PC-3 (cell line): ENCODE measurements at regions not wholly inside any gene's neighbourhood (a gene's known extent, or its start where the extent isn't known, plus 50 kb on each side); places are given as distances from the start of the nearest gene placed in this dataset.

Source experiments
- ATAC-seq: fragments of 200-7000 bp; cut with Tn5 transposase; 2 replicates; pipeline ENCODE4 v1.9.1; 2020; ENCODE audit warnings: mild to moderate bottlenecking, moderate library complexity
- BruUV-seq: library from RNA; stranded (reverse); fragments of 400-500 nt; replicated peaks from 2 replicates; lab custom pipeline; 2021; lab: Mats Ljungman, UMichigan
- CTCF ChIA-PET: fragments of 300-600 bp; sonication (Branson Sonifier 250); formaldehyde crosslinking; loops from one replicate; lab custom pipeline; 2022; ENCODE audit warnings: antibody characterized with exemption; lab: Charles Lee
- POLR2A ChIA-PET: fragments of 300-600 bp; sonication (Branson Sonifier 250); formaldehyde crosslinking; loops from one replicate; lab custom pipeline; 2022; ENCODE audit warnings: antibody characterized with exemption; ENCODE audit not compliant: unreplicated experiment; lab: Charles Lee
- DNase-seq: peaks from one replicate; pipeline ENCODE4 v3.0.0-alpha.2; 2015
- H2AFZ ChIP-seq: fragments of 300-600 bp; sonication (generic); 2 replicates; pipeline ENCODE4 v1.6.0; 2016; ENCODE audit warnings: antibody characterized with exemption, low read length
- H3F3A ChIP-seq: fragments of 300-600 bp; sonication (generic); one replicate; pipeline ENCODE4 v1.6.0; 2017; ENCODE audit warnings: antibody characterized with exemption, low read length, control low read depth, mild to moderate bottlenecking; ENCODE audit not compliant: unreplicated experiment
- H3K27ac ChIP-seq: fragments of 300-600 bp; sonication (generic); 2 replicates; pipeline ENCODE4 v1.5.1; 2016; ENCODE audit warnings: mild to moderate bottlenecking, low read length
- H3K27me3 ChIP-seq: fragments of 300-600 bp; sonication (generic); 2 replicates; pipeline ENCODE4 v1.6.1; 2016; ENCODE audit warnings: low read length, mixed read lengths
- H3K36me3 ChIP-seq: fragments of 300-600 bp; sonication (generic); 2 replicates; pipeline ENCODE4 v1.6.1; 2016; ENCODE audit warnings: low read depth, mixed run types, low read length, mixed read lengths
- H3K4me1 ChIP-seq: fragments of 300-600 bp; sonication (generic); 2 replicates; pipeline ENCODE4 v1.5.1; 2016; ENCODE audit warnings: low read length; ENCODE audit not compliant: insufficient read depth
- H3K4me2 ChIP-seq: fragments of 300-600 bp; sonication (generic); 2 replicates; pipeline ENCODE4 v1.6.0; 2016; ENCODE audit warnings: low read length
- H3K4me3 ChIP-seq: fragments of 300-600 bp; sonication (generic); 2 replicates; pipeline ENCODE4 v1.5.1; 2016; ENCODE audit warnings: mild to moderate bottlenecking, low read length, mixed read lengths
- H3K79me2 ChIP-seq: fragments of 300-600 bp; sonication (generic); 2 replicates; pipeline ENCODE4 v1.6.1; 2017; ENCODE audit warnings: low read length, mixed read lengths
- H3K9ac ChIP-seq: fragments of 300-600 bp; sonication (generic); 2 replicates; pipeline ENCODE4 v1.6.0; 2016; ENCODE audit warnings: mild to moderate bottlenecking, low read length
- H3K9me2 ChIP-seq: fragments of 300-600 bp; sonication (generic); replicated peaks from 2 replicates; pipeline ENCODE4 v1.6.1; 2016; ENCODE audit warnings: mixed run types, low read length, mixed read lengths
- H3K9me3 ChIP-seq: fragments of 300-600 bp; sonication (generic); 2 replicates; pipeline ENCODE4 v1.6.1; 2016; ENCODE audit warnings: low read length, mixed read lengths
- H4K20me1 ChIP-seq: fragments of 300-600 bp; sonication (generic); 2 replicates; pipeline ENCODE4 v1.6.1; 2016; ENCODE audit warnings: low read length, mixed read lengths
- EZH2 ChIP-seq: fragments of 300-600 bp; sonication (generic); IDR thresholded peaks from one replicate; pipeline ENCODE4 v1.6.1; 2017; ENCODE audit warnings: antibody characterized with exemption, mild to moderate bottlenecking, low read length; ENCODE audit not compliant: unreplicated experiment
- EZH2phosphoT487 ChIP-seq: fragments of 300-600 bp; sonication (generic); IDR thresholded peaks from 2 replicates; pipeline ENCODE4 v1.6.1; 2018; ENCODE audit warnings: mild to moderate bottlenecking, antibody characterized with exemption, low read length, borderline replicate concordance
- intact Hi-C: fragments of 100-400 bp; cut with micrococcal nuclease; formaldehyde crosslinking; loops from 2 replicates; pipeline ENCODE4 v1.9.0; 2023
- TF ChIP-seq, protein P1 (sequence below): fragments of 300-600 bp; sonication (generic); conservative IDR thresholded peaks from 2 replicates; pipeline ENCODE4 v1.5.1; 2017; ENCODE audit warnings: antibody characterized with exemption, low read depth, mild to moderate bottlenecking, low read length

DNA sequence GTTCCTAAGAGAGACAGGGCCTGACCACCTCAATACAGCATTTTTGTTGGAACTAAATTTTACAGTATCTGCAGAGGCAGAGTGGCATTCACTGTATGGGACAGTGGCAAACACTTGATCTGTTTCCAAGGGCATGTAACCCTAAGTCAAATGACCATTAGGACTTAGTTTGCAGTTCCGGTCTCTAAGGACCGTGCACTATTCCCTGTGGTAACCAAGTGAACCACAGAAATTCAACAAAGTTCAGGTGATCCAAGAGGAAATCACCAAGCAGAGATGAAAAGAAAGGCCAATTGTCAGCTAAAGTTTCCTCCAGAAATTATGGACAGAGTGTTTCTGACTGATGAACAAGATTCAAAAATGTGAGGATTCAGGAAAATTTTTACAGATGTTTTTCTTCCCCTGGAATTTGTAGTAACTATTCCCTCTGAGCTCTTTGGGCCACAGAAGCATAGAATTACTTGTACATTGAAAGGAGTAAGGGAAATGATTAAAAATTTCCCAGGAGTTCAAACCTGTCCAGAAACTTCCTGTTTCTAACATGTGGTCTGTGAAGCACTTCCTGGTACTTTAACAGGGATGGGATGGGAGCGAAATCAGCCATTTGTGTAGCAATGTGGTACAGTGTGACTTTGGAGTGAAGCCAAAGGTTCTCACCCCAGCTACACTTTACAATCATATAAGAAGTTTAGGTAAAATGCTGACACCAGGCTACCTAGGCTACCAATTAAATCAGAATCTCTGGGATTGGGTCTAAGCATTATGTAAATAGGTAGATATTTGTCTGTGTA lies 266.1 kb upstream of the MAP3K1 start:
- no peaks in the 10 kb centered on the region for H3K27me3 ChIP-seq
- no peaks in the 10 kb centered on the region for H3K9me2 ChIP-seq
- H3K4me3 ChIP-seq, result no peak overlapping the region
- H3F3A ChIP-seq, result no peaks in the 10 kb centered on the region
- no peaks in the 10 kb centered on the region for H3K79me2 ChIP-seq
- H3K9ac ChIP-seq, result no peak overlapping the region
- no peak overlapping the region for H3K27ac ChIP-seq
- ChIA-PET CTCF (no interaction called here), POLR2A (no interaction called here)
- no peaks in the 10 kb centered on the region for H4K20me1 ChIP-seq
- intact Hi-C loops, result no loop called here
- DNase-seq (no peak), ATAC-seq (no peak)
- H3K36me3 ChIP-seq, result no peaks in the 10 kb centered on the region
- H3K4me2 ChIP-seq, result no peak overlapping the region
- H3K4me1 ChIP-seq, result peaks cover 4% of the 10 kb centered on the region; the same call in 1 of the 2 replicates
- no peak for TF ChIP-seq EZH2
- TF ChIP-seq, protein P1, sequence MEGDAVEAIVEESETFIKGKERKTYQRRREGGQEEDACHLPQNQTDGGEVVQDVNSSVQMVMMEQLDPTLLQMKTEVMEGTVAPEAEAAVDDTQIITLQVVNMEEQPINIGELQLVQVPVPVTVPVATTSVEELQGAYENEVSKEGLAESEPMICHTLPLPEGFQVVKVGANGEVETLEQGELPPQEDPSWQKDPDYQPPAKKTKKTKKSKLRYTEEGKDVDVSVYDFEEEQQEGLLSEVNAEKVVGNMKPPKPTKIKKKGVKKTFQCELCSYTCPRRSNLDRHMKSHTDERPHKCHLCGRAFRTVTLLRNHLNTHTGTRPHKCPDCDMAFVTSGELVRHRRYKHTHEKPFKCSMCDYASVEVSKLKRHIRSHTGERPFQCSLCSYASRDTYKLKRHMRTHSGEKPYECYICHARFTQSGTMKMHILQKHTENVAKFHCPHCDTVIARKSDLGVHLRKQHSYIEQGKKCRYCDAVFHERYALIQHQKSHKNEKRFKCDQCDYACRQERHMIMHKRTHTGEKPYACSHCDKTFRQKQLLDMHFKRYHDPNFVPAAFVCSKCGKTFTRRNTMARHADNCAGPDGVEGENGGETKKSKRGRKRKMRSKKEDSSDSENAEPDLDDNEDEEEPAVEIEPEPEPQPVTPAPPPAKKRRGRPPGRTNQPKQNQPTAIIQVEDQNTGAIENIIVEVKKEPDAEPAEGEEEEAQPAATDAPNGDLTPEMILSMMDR, result no peak
- TF ChIP-seq EZH2phosphoT487, result no peak
- no peaks in the 10 kb centered on the region for H3K9me3 ChIP-seq
- no peak overlapping the region for H2AFZ ChIP-seq
- BruUV-seq, result no TSS peak

DNA sequence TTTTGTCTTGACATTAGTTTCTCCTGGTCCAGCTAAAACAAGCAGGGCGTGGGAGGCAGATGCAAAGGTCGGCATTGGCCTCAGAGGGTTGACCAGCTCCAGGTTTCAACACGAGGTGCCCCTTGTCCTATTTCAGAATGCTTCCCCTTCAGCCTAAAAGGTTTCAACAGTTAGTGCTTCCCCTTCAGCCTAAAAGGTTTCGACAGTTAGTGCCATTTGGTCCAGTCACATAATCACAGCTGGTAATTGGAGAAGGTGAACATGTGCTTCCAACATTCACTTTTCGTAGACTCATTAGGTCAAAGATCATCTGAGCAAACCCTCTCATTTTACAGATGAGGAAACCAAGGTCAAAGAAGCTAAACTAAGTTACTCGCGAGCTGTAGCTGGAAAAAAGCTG lies 270.3 kb upstream of the MAP3K1 start:
- ChIA-PET POLR2A (interaction anchor here (0.5 kb wide), 1 partner anchor 87 kb away, joined by 4 read pairs; no protein-coding TSS in a partner anchor), CTCF (no interaction called here)
- intact Hi-C loops, result no loop called here
- Histone ChIP-seq H3K4me3 (no peak overlapping the region), H3K27ac (no peak overlapping the region), H3K9me3 (no peaks in the 10 kb centered on the region), H3K27me3 (no peaks in the 10 kb centered on the region), H4K20me1 (no peaks in the 10 kb centered on the region), H3K9ac (no peak overlapping the region), H3K36me3 (no peaks in the 10 kb centered on the region), H3F3A (no peaks in the 10 kb centered on the region), H3K9me2 (no peaks in the 10 kb centered on the region), H3K4me2 (no peak overlapping the region), H3K4me1 (peaks cover 16% of the 10 kb centered on the region), H3K79me2 (no peaks in the 10 kb centered on the region), H2AFZ (no peak overlapping the region)
- TF ChIP-seq EZH2, result no peak
- no peak for TF ChIP-seq EZH2phosphoT487
- TF ChIP-seq, protein P1, result no peak
- BruUV-seq, result no TSS peak
- ATAC-seq (no peak), DNase-seq (no peak)
